Activated CD4-positive, CD25-positive, alpha-beta regulatory T cell treated with anti-CD3 and anti-CD28 coated beads, Interleukin-2, amount 50 U/mL, for 24 hours (primary cell): ENCODE measurements at regions not wholly inside any gene's neighbourhood (a gene's known extent, or its start where the extent isn't known, plus 50 kb on each side); places are given as distances from the start of the nearest gene placed in this dataset.

Source experiments
- ATAC-seq, 2 donors: fragments of 150-1000 bp; cut with Tn5 transposase; one replicate each; pipeline ENCODE4 v1.10.0; 2021; ENCODE audit warnings: mild to moderate bottlenecking in 1 of 2, moderate library complexity in 1 of 2

- no peak for ATAC-seq
Measured at GRCh38 chr9:90012949-90013348, 408.1 kb downstream of the GADD45G start.

GRCh38 chr9:90013778-90014177 is 409.0 kb downstream of the GADD45G start:
- no peak for ATAC-seq

- no peak for ATAC-seq
Measured at GRCh38 chr9:90014421-90014820, 409.6 kb downstream of the GADD45G start.

GRCh38 chr9:90016272-90016671 is 411.5 kb downstream of the GADD45G start:
- no peak for ATAC-seq

- ATAC-seq = no peak
Measured at GRCh38 chr9:90017679-90018078, 412.9 kb downstream of the GADD45G start.

- ATAC-seq = no peak
Measured at GRCh38 chr9:90018688-90019087, 413.9 kb downstream of the GADD45G start.

- ATAC-seq = no peak
Measured at GRCh38 chr9:90019626-90020025, 414.8 kb downstream of the GADD45G start.

GRCh38 chr9:90020276-90020871 is 415.6 kb downstream of the GADD45G start:
- ATAC-seq = no peak

GRCh38 chr9:90021216-90021906 is 416.5 kb downstream of the GADD45G start:
- ATAC-seq = no peak

GRCh38 chr9:90022474-90022873 is 417.7 kb downstream of the GADD45G start:
- peak in 1 of 2 donors; percentile 30 for ATAC-seq

GRCh38 chr9:90023861-90024260 is 419.0 kb downstream of the GADD45G start:
- no peak for ATAC-seq

GRCh38 chr9:90024409-90024808 is 419.6 kb downstream of the GADD45G start:
- ATAC-seq = no peak

- ATAC-seq = no peak
Measured at GRCh38 chr9:90024823-90025222, 420.0 kb downstream of the GADD45G start.

GRCh38 chr9:90025816-90026215 is 421.0 kb downstream of the GADD45G start:
- ATAC-seq = no peak

- no peak for ATAC-seq
Measured at GRCh38 chr9:90027296-90027790, 422.5 kb downstream of the GADD45G start.

GRCh38 chr9:90029386-90029785 is 424.6 kb downstream of the GADD45G start:
- no peak for ATAC-seq

- no peak for ATAC-seq
Measured at GRCh38 chr9:90029996-90030395, 425.2 kb downstream of the GADD45G start.

- ATAC-seq = no peak
Measured at GRCh38 chr9:90032296-90033027, 427.6 kb downstream of the GADD45G start.

GRCh38 chr9:90033028-90033650 is 428.3 kb downstream of the GADD45G start:
- no peak for ATAC-seq

- ATAC-seq = no peak
Measured at GRCh38 chr9:90034071-90034470, 429.3 kb downstream of the GADD45G start.

- ATAC-seq = no peak
Measured at GRCh38 chr9:90035471-90035870, 430.7 kb downstream of the GADD45G start.

- ATAC-seq = no peak
Measured at GRCh38 chr9:90037146-90037797, 432.5 kb downstream of the GADD45G start.

GRCh38 chr9:90038763-90039162 is 434.0 kb downstream of the GADD45G start:
- no peak for ATAC-seq
